Stimulated activated CD4-positive, alpha-beta T cell treated with anti-CD3 and anti-CD28 coated beads, Interleukin-2, amount 100 ng/mL, for 4 hours (primary cell): ENCODE measurements at regions not wholly inside any gene's neighbourhood (a gene's known extent, or its start where the extent isn't known, plus 50 kb on each side); places are given as distances from the start of the nearest gene placed in this dataset.

ENCODE experiments used
- DNase-seq: peaks from one replicate; pipeline ENCODE4 v3.0.0-alpha.2; 2020; ENCODE audit warnings: low read depth

DNA sequence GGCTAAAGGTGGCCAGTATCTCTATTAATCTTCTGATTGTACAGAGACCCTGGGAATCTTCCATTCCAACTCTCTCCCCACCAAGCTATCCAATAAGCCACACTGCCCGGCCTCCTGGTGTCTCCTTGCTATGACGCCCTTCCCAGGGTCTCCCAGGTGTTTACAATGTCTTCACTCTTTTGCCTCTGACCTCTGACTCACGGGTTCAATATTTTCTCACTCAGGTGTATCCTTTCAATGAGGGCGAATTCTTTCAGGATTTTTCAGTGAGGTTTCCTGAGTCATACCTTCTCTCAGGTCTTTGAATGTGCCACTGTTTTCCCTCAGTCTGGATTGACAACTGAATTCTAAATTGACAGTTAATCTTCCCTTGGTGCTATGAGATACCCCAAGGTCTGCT lies 53.7 kb upstream of the IRX4 start:
- no peak for DNase-seq

DNA sequence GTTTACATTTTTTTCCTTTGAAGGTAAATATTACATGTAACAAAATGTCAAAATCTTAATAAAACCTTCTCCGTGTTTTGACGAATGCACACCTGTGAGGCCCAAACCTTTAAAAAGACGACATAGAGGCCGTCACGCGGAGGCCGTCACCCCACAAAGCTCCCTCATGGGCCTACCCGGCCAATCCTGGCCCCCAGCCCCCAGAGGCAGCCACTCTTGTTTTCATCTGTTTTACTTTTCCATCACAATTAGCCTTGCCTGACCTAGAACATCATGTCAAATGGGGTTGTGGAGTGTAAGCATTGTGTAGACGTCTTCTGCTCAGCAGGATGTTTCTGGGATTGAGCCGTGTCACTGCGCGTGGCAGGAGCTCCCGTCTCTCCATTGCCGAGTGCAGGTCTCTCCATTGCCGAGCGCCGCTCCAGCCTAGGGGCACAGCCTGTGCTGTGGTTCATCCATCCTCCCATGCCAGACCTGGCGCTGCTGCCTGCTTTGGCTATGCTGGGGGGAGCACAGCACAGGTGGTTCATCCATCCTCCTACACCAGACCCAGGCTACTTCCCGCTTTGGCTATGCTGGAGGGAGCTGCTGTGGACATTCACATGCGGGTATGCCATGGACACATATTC lies 52.2 kb upstream of the IRX4 start:
- DNase-seq = no peak

DNA sequence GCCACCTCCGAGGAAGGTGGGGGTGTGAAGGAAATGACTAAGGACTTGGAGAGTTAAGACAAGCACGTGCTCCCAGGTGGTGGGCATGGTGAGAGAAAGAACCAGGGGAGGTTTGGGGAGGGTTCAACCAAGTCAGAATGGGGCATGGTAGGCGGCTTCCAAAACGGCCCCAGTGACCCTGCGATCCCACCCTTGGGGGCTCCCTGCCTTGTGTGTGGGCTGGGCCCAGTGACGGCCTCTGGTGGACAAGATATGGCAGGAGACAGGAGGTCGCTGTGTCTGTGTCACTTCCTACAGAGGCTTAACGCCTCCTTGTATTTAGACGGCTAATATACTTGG lies 51.3 kb upstream of the IRX4 start:
- no peak for DNase-seq

DNA sequence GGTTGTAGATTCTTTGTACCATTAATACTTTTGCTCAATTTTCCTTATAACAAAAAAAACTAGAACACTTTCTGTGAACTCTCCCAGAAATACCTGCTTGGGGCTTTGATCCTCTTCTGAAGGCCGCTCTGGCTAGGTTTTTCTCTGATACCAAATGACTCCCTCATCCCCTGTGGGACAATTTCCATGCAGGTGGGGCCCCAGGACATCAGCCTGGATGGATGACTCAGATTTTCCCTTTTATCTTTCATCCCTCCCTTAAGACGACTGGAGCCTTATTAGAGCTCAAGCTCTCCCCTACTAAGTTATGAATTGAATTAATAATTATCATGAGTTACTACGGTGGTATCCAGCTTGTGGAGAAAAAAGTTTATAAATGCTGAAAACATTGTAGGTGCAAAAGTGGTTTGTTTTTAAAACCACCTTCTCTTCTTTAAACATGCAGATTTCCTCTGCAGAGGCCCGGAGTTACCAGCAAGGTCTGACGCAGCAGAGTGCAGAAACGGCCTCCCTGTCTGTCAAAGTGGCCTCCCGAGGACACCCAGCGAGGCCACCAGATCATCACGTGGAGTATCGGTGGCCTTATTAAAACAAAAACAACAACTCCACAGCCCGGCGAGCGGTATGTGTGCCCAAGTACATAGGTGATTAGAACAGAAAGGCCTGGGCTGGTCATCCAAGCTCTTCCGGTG lies 50.8 kb upstream of the IRX4 start:
- DNase-seq = no peak
